ENCODE measurements at regions not wholly inside any gene's neighbourhood (a gene's known extent, or its start where the extent isn't known, plus 50 kb on each side); places are given as distances from the start of the nearest gene placed in this dataset.

GRCh38 chr1:191700922-191701321 lies 457.3 kb upstream of the RGS18 start:
- TF ChIP-seq CTCF (IDR thresholded peaks at IDR 0.05) = no peak
- DNase-seq = no peak
- Mint-ChIP-seq H3K9me3 (peaks cover 34% of the 10 kb centered on the region), H3K27me3 (ENCODE audit: insufficient read depth) (no peaks in the 10 kb centered on the region), H3K4me3 (no peak overlapping the region), H3K36me3 (ENCODE audit: low read depth) (no peaks in the 10 kb centered on the region), H3K4me1 (ENCODE audit: low read depth) (no peaks in the 10 kb centered on the region), H3K27ac (no peak overlapping the region)

GRCh38 chr1:191702124-191702523 lies 456.1 kb upstream of the RGS18 start:
- Mint-ChIP-seq H3K36me3 (ENCODE audit: low read depth) (no peaks in the 10 kb centered on the region), H3K9me3 (peaks cover 26% of the 10 kb centered on the region), H3K27me3 (ENCODE audit: insufficient read depth) (no peaks in the 10 kb centered on the region), H3K4me1 (ENCODE audit: low read depth) (no peaks in the 10 kb centered on the region), H3K27ac (no peak overlapping the region), H3K4me3 (no peak overlapping the region)
- TF ChIP-seq CTCF (IDR thresholded peaks at IDR 0.05) = no peak
- DNase-seq = no peak

GRCh38 chr1:191707288-191707687 lies 451.0 kb upstream of the RGS18 start:
- Mint-ChIP-seq H3K4me1 (ENCODE audit: low read depth) (no peaks in the 10 kb centered on the region), H3K4me3 (no peak overlapping the region), H3K27me3 (ENCODE audit: insufficient read depth) (no peaks in the 10 kb centered on the region), H3K36me3 (ENCODE audit: low read depth) (no peaks in the 10 kb centered on the region), H3K9me3 (peaks cover 46% of the 10 kb centered on the region), H3K27ac (no peak overlapping the region)
- no peak for DNase-seq
- TF ChIP-seq CTCF (IDR thresholded peaks at IDR 0.05) = no peak

- Mint-ChIP-seq H3K27ac (no peak overlapping the region), H3K36me3 (ENCODE audit: low read depth) (no peaks in the 10 kb centered on the region), H3K4me3 (no peak overlapping the region), H3K4me1 (ENCODE audit: low read depth) (no peaks in the 10 kb centered on the region), H3K9me3 (peaks cover 43% of the 10 kb centered on the region), H3K27me3 (ENCODE audit: insufficient read depth) (no peaks in the 10 kb centered on the region)
- no peak for DNase-seq
- TF ChIP-seq CTCF (IDR thresholded peaks at IDR 0.05) = no peak
Observed at GRCh38 chr1:191709215-191709614, 449.0 kb upstream of the RGS18 start.

GRCh38 chr1:191711961-191712360 lies 446.3 kb upstream of the RGS18 start:
- peaks cover 45% of the 10 kb centered on the region for H3K9me3 Mint-ChIP-seq
- no peak overlapping the region for H3K4me3 Mint-ChIP-seq
- no peaks in the 10 kb centered on the region for H3K4me1 Mint-ChIP-seq (ENCODE audit: low read depth)
- H3K36me3 Mint-ChIP-seq (ENCODE audit: low read depth) = no peaks in the 10 kb centered on the region
- DNase-seq = no peak
- no peaks in the 10 kb centered on the region for H3K27me3 Mint-ChIP-seq (ENCODE audit: insufficient read depth)
- no peak overlapping the region for H3K27ac Mint-ChIP-seq
- TF ChIP-seq CTCF (IDR thresholded peaks at IDR 0.05) = no peak

- Mint-ChIP-seq H3K9me3 (peaks cover 23% of the 10 kb centered on the region), H3K27ac (no peak overlapping the region), H3K4me3 (no peak overlapping the region), H3K27me3 (ENCODE audit: insufficient read depth) (no peaks in the 10 kb centered on the region), H3K4me1 (ENCODE audit: low read depth) (no peaks in the 10 kb centered on the region), H3K36me3 (ENCODE audit: low read depth) (no peaks in the 10 kb centered on the region)
- no peak for DNase-seq
- TF ChIP-seq CTCF (IDR thresholded peaks at IDR 0.05) = no peak
Observed at GRCh38 chr1:191714845-191715244, 443.4 kb upstream of the RGS18 start.
